HL-60 (cell line): ENCODE measurements at regions not wholly inside any gene's neighbourhood (a gene's known extent, or its start where the extent isn't known, plus 50 kb on each side); places are given as distances from the start of the nearest gene placed in this dataset.
"Not testable (repeated sequence)": the region's sequence is repeated elsewhere in the genome, so short reads cannot be mapped to it uniquely, and the experiment has no call there.

Experiments used
- DNase-seq, 2 experiments: peaks; one replicate each; pipeline ENCODE4 v3.0.0-alpha.2; 2010 to 2020; ENCODE audit warnings: low read depth in 1 of 2, low spot score in 1 of 2
- H3K27ac ChIP-seq: fragments of 250-450 bp; sonication (Bioruptor Pico); replicated peaks from 2 replicates; pipeline ENCODE4 v1.5.1; 2020; ENCODE audit warnings: mild to moderate bottlenecking, moderate library complexity
- H3K27me3 ChIP-seq: fragments of 250-450 bp; sonication (Bioruptor Pico); 2 replicates; pipeline ENCODE4 v1.5.1; 2021; ENCODE audit warnings: mild to moderate bottlenecking, moderate library complexity; ENCODE audit not compliant: insufficient read depth, poor library complexity, severe bottlenecking
- H3K4me3 ChIP-seq: replicated peaks from 2 replicates; pipeline ENCODE4 v1.5.1; 2011; ENCODE audit warnings: mild to moderate bottlenecking, control low read depth, low read length; ENCODE audit not compliant: insufficient read depth
- GABPA ChIP-seq: IDR thresholded peaks from 2 replicates; pipeline ENCODE4 v1.6.1; 2012; ENCODE audit warnings: low read depth
- POLR2AphosphoS5 ChIP-seq: IDR thresholded peaks from 2 replicates; pipeline ENCODE4 v1.6.1; 2012; ENCODE audit warnings: low read depth
- SPI1 ChIP-seq: IDR thresholded peaks from 2 replicates; pipeline ENCODE4 v1.6.1; 2012; ENCODE audit warnings: low read depth, mild to moderate bottlenecking, borderline replicate concordance
- TF ChIP-seq, protein P1 (sequence below): IDR thresholded peaks from 2 replicates; pipeline ENCODE4 v1.6.1; 2012; ENCODE audit warnings: low read depth; ENCODE audit not compliant: insufficient replicate concordance
- TF ChIP-seq, protein P2 (sequence below): IDR thresholded peaks from one replicate; pipeline ENCODE4 v1.5.1; 2011; ENCODE audit warnings: low read length, control low read depth, inconsistent platforms; ENCODE audit not compliant: insufficient read depth

- Histone ChIP-seq H3K27me3 (no peaks in the 10 kb centered on the region), H3K4me3 (no peak overlapping the region), H3K27ac (no peak overlapping the region)
- no peak for TF ChIP-seq SPI1
- TF ChIP-seq, protein P1, sequence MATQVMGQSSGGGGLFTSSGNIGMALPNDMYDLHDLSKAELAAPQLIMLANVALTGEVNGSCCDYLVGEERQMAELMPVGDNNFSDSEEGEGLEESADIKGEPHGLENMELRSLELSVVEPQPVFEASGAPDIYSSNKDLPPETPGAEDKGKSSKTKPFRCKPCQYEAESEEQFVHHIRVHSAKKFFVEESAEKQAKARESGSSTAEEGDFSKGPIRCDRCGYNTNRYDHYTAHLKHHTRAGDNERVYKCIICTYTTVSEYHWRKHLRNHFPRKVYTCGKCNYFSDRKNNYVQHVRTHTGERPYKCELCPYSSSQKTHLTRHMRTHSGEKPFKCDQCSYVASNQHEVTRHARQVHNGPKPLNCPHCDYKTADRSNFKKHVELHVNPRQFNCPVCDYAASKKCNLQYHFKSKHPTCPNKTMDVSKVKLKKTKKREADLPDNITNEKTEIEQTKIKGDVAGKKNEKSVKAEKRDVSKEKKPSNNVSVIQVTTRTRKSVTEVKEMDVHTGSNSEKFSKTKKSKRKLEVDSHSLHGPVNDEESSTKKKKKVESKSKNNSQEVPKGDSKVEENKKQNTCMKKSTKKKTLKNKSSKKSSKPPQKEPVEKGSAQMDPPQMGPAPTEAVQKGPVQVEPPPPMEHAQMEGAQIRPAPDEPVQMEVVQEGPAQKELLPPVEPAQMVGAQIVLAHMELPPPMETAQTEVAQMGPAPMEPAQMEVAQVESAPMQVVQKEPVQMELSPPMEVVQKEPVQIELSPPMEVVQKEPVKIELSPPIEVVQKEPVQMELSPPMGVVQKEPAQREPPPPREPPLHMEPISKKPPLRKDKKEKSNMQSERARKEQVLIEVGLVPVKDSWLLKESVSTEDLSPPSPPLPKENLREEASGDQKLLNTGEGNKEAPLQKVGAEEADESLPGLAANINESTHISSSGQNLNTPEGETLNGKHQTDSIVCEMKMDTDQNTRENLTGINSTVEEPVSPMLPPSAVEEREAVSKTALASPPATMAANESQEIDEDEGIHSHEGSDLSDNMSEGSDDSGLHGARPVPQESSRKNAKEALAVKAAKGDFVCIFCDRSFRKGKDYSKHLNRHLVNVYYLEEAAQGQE, result no peak
- TF ChIP-seq, protein P2, sequence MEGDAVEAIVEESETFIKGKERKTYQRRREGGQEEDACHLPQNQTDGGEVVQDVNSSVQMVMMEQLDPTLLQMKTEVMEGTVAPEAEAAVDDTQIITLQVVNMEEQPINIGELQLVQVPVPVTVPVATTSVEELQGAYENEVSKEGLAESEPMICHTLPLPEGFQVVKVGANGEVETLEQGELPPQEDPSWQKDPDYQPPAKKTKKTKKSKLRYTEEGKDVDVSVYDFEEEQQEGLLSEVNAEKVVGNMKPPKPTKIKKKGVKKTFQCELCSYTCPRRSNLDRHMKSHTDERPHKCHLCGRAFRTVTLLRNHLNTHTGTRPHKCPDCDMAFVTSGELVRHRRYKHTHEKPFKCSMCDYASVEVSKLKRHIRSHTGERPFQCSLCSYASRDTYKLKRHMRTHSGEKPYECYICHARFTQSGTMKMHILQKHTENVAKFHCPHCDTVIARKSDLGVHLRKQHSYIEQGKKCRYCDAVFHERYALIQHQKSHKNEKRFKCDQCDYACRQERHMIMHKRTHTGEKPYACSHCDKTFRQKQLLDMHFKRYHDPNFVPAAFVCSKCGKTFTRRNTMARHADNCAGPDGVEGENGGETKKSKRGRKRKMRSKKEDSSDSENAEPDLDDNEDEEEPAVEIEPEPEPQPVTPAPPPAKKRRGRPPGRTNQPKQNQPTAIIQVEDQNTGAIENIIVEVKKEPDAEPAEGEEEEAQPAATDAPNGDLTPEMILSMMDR, result no peak
- no peak for TF ChIP-seq POLR2AphosphoS5
- no peak for TF ChIP-seq GABPA
- no peak for DNase-seq
These were observed 114.3 kb upstream of the ZFP64 start for GRCh38 chr20:52305858-52306257.

- no peak overlapping the region for H3K4me3 ChIP-seq
- TF ChIP-seq SPI1 (no peak), POLR2AphosphoS5 (no peak)
- no peaks in the 10 kb centered on the region for H3K27me3 ChIP-seq
- no peak for DNase-seq
- no peak overlapping the region for H3K27ac ChIP-seq
These were observed 113.6 kb upstream of the ZFP64 start for GRCh38 chr20:52305024-52305645.

GRCh38 chr20:52303281-52303950, 111.8 kb upstream of the ZFP64 start:
- Histone ChIP-seq H3K4me3 (no peak overlapping the region), H3K27ac (no peak overlapping the region), H3K27me3 (no peaks in the 10 kb centered on the region)
- no peak for DNase-seq
- TF ChIP-seq, protein P1, result no peak
- no peak for TF ChIP-seq SPI1
- TF ChIP-seq, protein P2, result no peak
- no peak for TF ChIP-seq POLR2AphosphoS5
- TF ChIP-seq GABPA, result no peak

- no peak overlapping the region for H3K4me3 ChIP-seq
- no peak for DNase-seq
- H3K27ac ChIP-seq, result no peak overlapping the region
- TF ChIP-seq, protein P1, result no peak
- TF ChIP-seq GABPA (no peak), POLR2AphosphoS5 (no peak), SPI1 (no peak)
- TF ChIP-seq, protein P2, result no peak
- no peaks in the 10 kb centered on the region for H3K27me3 ChIP-seq
These were observed 111.2 kb upstream of the ZFP64 start for GRCh38 chr20:52302736-52303135.

GRCh38 chr20:52302051-52302450, 110.5 kb upstream of the ZFP64 start:
- not testable (repeated sequence) for H3K4me3 ChIP-seq, H3K27me3 ChIP-seq, H3K27ac ChIP-seq, DNase-seq
